DOHH2 (cell line): ENCODE measurements at regions not wholly inside any gene's neighbourhood (a gene's known extent, or its start where the extent isn't known, plus 50 kb on each side); places are given as distances from the start of the nearest gene placed in this dataset.

Experiments
- H3F3A ChIP-seq: fragments of 200-600 bp; sonication (generic), shearing (Covaris generic); 2 replicates; pipeline ENCODE4 v1.6.0; 2016; ENCODE audit warnings: antibody characterized with exemption, mild to moderate bottlenecking; ENCODE audit not compliant: control insufficient read depth, insufficient read depth
- H3K27ac ChIP-seq: fragments of 200-600 bp; sonication (generic); 2 replicates; pipeline ENCODE4 v1.5.1; 2014; ENCODE audit warnings: low read depth, mild to moderate bottlenecking, low read length, moderate library complexity
- H3K27me3 ChIP-seq: fragments of 200-600 bp; sonication (generic); 2 replicates; pipeline ENCODE4 v1.6.1; 2014; ENCODE audit warnings: mild to moderate bottlenecking, low read length, mixed read lengths; ENCODE audit not compliant: control insufficient read depth
- H3K36me3 ChIP-seq: fragments of 200-600 bp; sonication (generic); 2 replicates; pipeline ENCODE4 v1.6.1; 2014; ENCODE audit warnings: mild to moderate bottlenecking, low read length, moderate library complexity, mixed read lengths; ENCODE audit not compliant: control insufficient read depth
- H3K4me1 ChIP-seq: fragments of 200-600 bp; sonication (generic); 2 replicates; pipeline ENCODE4 v1.6.1; 2014; ENCODE audit warnings: mild to moderate bottlenecking, low read length, mixed read lengths; ENCODE audit not compliant: control insufficient read depth
- H3K4me2 ChIP-seq: fragments of 200-600 bp; sonication (generic); 2 replicates; pipeline ENCODE4 v1.6.0; 2014; ENCODE audit warnings: mild to moderate bottlenecking, low read length, moderate library complexity
- H3K4me3 ChIP-seq: fragments of 200-600 bp; sonication (generic); 2 replicates; pipeline ENCODE4 v1.5.1; 2014; ENCODE audit warnings: mild to moderate bottlenecking, low read length, mixed read lengths
- H3K79me2 ChIP-seq: fragments of 200-600 bp; sonication (generic); 2 replicates; pipeline ENCODE4 v1.6.1; 2014; ENCODE audit warnings: mild to moderate bottlenecking, low read length, mixed read lengths; ENCODE audit not compliant: control insufficient read depth
- H3K9me2 ChIP-seq: fragments of 200-600 bp; sonication (generic); replicated peaks from 2 replicates; pipeline ENCODE4 v1.6.1; 2014; ENCODE audit warnings: mild to moderate bottlenecking, low read length, mixed read lengths; ENCODE audit not compliant: control insufficient read depth
- H3K9me3 ChIP-seq: fragments of 200-600 bp; sonication (generic); 2 replicates; pipeline ENCODE4 v1.6.1; 2014; ENCODE audit warnings: antibody characterized with exemption, low read length, mixed read lengths; ENCODE audit not compliant: control insufficient read depth, insufficient read depth
- H4K20me1 ChIP-seq: fragments of 200-600 bp; sonication (generic); 2 replicates; pipeline ENCODE4 v1.6.0; 2014; ENCODE audit warnings: low read depth, mild to moderate bottlenecking, antibody characterized with exemption, low read length, moderate library complexity; ENCODE audit not compliant: control insufficient read depth, insufficient read depth
- EZH2phosphoT487 ChIP-seq: fragments of 200-600 bp; sonication (generic); IDR thresholded peaks from 2 replicates; pipeline ENCODE4 v1.6.1; 2017; ENCODE audit warnings: borderline replicate concordance, mild to moderate bottlenecking, antibody characterized with exemption, low read length, moderate library complexity, mixed read lengths
- TF ChIP-seq, protein P1 (sequence below): fragments of 200-600 bp; sonication (generic); IDR thresholded peaks from one replicate; pipeline ENCODE4 v1.5.1; 2014; ENCODE audit warnings: antibody characterized with exemption, mild to moderate bottlenecking, low read depth, low read length; ENCODE audit not compliant: poor library complexity, severe bottlenecking

DNA sequence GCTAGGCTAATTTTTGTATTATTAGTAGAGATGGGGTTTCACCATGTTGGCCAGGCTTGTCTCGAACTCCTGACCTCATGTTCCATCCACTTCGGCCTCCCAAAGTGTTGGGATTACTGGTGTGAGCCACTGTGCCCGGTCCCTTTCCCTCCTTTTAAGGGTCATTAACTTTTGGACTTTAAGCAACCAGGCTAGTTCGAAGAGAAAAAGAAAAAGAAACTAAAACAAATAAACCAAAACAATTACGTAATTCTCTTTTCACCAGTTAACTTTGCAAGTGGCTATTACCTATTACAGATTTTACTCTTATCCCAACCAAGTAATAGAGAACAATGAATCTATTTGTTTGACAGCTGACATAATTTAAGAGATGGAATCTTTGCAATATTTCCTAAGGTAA, 72.8 kb upstream of the SEMA3C start:
- Histone ChIP-seq H3K36me3 (no peaks in the 10 kb centered on the region), H3K79me2 (no peaks in the 10 kb centered on the region), H4K20me1 (no peaks in the 10 kb centered on the region), H3K4me1 (no peaks in the 10 kb centered on the region), H3K4me3 (no peak overlapping the region), H3K27me3 (no peaks in the 10 kb centered on the region), H3K9me3 (no peaks in the 10 kb centered on the region; the same call in 1 of the 2 replicates), H3F3A (no peaks in the 10 kb centered on the region), H3K9me2 (no peaks in the 10 kb centered on the region; the same call in 1 of the 2 replicates), H3K27ac (no peak overlapping the region), H3K4me2 (no peak overlapping the region)
- no peak for TF ChIP-seq EZH2phosphoT487
- TF ChIP-seq, protein P1, sequence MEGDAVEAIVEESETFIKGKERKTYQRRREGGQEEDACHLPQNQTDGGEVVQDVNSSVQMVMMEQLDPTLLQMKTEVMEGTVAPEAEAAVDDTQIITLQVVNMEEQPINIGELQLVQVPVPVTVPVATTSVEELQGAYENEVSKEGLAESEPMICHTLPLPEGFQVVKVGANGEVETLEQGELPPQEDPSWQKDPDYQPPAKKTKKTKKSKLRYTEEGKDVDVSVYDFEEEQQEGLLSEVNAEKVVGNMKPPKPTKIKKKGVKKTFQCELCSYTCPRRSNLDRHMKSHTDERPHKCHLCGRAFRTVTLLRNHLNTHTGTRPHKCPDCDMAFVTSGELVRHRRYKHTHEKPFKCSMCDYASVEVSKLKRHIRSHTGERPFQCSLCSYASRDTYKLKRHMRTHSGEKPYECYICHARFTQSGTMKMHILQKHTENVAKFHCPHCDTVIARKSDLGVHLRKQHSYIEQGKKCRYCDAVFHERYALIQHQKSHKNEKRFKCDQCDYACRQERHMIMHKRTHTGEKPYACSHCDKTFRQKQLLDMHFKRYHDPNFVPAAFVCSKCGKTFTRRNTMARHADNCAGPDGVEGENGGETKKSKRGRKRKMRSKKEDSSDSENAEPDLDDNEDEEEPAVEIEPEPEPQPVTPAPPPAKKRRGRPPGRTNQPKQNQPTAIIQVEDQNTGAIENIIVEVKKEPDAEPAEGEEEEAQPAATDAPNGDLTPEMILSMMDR = no peak

DNA sequence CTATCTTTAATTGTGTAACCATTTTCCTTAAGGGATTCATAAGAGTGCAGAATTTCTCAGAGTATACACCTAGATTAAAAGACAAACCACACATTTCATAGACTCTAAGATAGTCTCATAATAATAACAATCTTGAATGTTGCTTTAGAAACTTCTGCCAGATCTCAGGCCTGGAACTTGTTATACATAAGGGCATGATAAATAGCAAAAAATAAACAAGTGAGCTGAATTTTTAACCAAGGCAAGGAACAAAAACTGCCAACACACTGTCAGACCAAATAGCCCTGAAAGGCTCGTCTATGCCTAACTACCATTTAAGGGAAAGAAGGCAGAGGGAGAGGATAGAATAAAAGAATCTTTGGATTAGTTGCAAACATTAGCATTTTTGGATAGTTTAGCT, 65.8 kb upstream of the SEMA3C start:
- no peaks in the 10 kb centered on the region for H3K27me3 ChIP-seq
- no peak overlapping the region for H3K4me3 ChIP-seq
- H3K4me1 ChIP-seq = no peaks in the 10 kb centered on the region
- H3F3A ChIP-seq = no peaks in the 10 kb centered on the region
- H3K9me3 ChIP-seq = no peaks in the 10 kb centered on the region
- TF ChIP-seq, protein P1 = no peak
- TF ChIP-seq EZH2phosphoT487 = no peak
- no peaks in the 10 kb centered on the region for H3K36me3 ChIP-seq
- H4K20me1 ChIP-seq = no peaks in the 10 kb centered on the region
- H3K4me2 ChIP-seq = no peak overlapping the region
- H3K79me2 ChIP-seq = no peaks in the 10 kb centered on the region
- H3K27ac ChIP-seq = no peak overlapping the region
- H3K9me2 ChIP-seq = no peaks in the 10 kb centered on the region

DNA sequence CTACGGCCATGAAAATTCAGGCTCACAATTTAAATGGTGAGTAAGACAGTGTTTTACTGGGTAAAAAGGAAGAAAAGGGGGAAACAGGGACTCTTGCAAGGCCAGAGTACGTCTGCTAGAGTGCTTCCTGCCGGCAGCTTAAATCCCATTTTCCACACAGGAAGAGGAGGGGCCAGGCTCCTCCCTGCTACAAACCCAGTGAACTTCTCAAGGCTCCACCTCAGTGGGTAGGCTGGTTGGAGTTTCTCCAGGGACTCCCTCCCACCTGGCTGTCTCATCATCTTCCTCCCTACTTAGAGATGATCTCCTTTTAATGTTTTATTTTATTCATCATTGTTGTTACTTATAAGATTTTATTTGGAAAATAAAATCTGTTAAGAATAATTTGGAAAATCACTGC, 62.6 kb upstream of the SEMA3C start:
- Histone ChIP-seq H3F3A (no peaks in the 10 kb centered on the region), H4K20me1 (no peaks in the 10 kb centered on the region), H3K4me1 (no peaks in the 10 kb centered on the region), H3K9me2 (no peaks in the 10 kb centered on the region), H3K4me2 (no peak overlapping the region), H3K4me3 (no peak overlapping the region), H3K9me3 (no peaks in the 10 kb centered on the region), H3K27me3 (no peaks in the 10 kb centered on the region), H3K79me2 (no peaks in the 10 kb centered on the region), H3K27ac (no peak overlapping the region), H3K36me3 (no peaks in the 10 kb centered on the region)
- TF ChIP-seq, protein P1 = no peak
- TF ChIP-seq EZH2phosphoT487 = no peak

DNA sequence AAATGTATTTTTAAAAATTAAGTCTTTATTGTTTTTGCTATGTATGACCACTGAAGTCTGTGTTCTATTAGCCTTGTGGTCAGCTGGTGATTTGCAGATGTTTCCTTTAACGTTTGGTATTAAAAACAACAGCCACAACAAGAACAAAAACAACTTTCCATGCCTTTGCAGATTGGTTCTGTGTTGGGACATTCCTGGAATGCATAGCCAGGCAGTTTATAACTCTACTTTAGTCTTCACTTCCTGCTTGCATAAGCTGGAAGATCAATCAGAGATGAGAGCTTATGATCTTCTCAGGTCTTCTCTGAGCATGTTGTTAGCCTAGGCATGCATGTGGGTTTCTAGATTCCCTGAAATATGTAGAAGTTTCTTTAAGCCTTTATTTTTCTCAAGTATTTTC, 58.9 kb upstream of the SEMA3C start:
- Histone ChIP-seq H3K4me1 (no peaks in the 10 kb centered on the region), H3K9me2 (no peaks in the 10 kb centered on the region), H4K20me1 (no peaks in the 10 kb centered on the region), H3K4me2 (no peak overlapping the region), H3F3A (no peaks in the 10 kb centered on the region), H3K27ac (no peak overlapping the region), H3K4me3 (no peak overlapping the region), H3K79me2 (no peaks in the 10 kb centered on the region), H3K9me3 (peaks cover 7% of the 10 kb centered on the region; the same call in 1 of the 2 replicates), H3K36me3 (no peaks in the 10 kb centered on the region), H3K27me3 (no peaks in the 10 kb centered on the region)
- TF ChIP-seq, protein P1 = no peak
- no peak for TF ChIP-seq EZH2phosphoT487
